GM18520 (cell line): ENCODE measurements at regions not wholly inside any gene's neighbourhood (a gene's known extent, or its start where the extent isn't known, plus 50 kb on each side); places are given as distances from the start of the nearest gene placed in this dataset.
"Not testable (repeated sequence)": the region's sequence is repeated elsewhere in the genome, so short reads cannot be mapped to it uniquely, and the experiment has no call there.

Experiments used
- ATAC-seq: cut with Tn5 transposase; IDR thresholded peaks from one replicate; pipeline ENCODE4 v1.9.1; 2021; ENCODE audit not compliant: unreplicated experiment

DNA sequence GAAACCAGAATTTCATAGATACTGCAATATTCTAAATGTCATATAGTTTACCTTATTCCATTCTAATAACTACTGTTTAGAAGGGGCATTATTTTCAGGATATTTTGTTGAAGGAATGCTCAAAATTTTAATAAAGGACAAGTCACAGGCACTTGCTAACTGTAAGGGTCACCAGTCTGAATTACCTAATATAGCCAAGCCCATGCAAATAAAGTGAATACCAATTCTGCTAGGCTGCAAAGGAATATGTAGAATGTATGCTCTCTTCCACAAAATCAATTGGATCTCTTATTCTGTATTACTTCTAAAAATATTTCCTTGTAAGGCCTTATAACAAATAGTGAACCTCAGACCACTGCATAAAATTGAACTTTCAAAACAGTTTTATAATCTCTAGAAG, 52.3 kb upstream of the FAT4 start:
- ATAC-seq, result no peak

DNA sequence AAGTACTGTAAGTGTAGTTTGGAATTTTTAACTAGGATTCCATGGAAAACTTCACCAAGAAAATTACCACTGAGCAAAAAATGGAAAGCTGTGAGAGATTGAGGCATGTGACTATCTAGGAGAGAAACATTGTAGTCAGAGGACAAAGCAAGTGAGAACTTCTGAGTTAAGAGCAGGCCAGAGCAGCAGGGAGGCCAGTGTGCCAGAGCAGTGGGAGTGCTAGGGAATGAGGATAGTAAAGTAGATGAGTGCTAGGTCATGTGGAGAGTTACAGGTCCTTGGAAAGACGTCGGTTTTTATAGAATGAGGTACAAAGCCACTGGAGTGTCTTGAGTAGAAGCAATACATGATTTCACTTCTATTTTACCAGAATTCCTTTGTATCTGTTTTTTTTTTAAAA, 52.7 kb upstream of the FAT4 start:
- no peak for ATAC-seq

DNA sequence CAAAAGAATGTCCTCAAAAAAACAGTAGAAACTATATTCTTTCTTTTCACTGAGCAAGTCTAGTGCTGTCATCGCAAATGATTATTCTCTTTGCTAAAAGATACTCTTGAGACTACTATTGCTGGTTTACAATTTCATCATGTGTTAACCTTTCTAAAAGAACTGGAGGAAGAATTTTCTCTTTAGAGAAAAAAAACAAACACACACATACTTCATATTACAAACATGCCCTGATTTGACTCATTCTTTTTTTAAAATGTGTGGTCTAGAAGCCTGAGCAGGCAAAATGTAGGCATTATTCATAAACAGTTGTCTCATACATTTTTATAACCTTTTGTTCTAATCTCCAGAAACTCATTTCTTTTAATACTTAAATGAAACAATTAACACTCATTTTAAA, 60.6 kb upstream of the FAT4 start:
- ATAC-seq, result no peak

DNA sequence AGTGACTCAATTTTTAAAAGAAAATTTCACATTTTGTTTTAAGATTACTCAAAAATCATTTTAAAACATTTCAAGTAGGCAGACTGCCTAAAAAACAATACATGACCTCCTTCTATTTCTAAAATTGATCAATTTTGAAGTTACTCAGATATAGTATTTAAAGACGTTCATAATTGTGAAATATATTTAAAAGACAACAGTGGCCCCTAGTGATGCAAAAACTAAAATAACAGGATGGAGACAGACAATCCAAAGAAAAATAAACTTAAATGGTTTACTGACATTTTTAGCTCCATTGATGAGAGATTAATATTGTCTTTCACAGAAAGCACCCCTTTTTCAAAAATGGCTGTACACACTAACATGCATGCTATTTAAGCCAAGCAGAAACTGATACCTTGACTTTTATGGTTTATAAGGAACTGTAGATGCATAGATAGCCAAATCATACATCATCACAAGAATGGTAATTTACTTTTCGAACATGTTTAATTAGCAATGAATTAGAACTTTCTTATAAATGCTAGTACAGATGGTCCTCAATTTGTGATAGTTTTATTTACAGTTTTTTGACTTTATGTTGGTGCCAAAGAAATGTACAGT, 69.8 kb upstream of the FAT4 start:
- no peak for ATAC-seq

DNA sequence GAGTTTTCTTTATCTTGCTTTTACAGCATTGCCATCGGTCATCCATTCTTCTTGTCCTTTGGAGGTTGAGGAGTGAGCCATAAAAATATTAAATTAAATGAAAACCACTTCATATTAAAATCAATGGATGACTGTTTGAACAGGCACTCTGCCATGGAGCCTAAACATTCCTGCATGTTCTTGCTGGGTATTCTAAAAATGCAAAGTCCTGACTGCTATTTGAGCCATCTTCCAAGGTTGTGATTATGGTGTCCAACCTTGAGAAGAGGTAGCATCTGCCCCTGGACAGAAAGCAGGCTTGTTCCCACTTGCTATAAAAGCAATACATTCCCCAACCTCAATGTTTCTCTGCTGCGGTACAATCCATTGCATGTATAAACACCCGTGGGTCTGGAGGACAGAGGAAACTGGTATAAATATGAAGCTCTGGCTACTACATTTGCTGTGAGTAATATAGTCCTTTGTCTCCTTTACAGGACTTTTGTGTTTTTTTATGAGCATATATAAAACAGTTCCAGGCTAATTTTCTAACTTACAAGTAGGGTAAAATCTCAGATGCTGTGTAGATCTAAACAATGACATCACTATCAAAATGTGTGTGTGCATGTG, 70.9 kb upstream of the FAT4 start:
- no peak for ATAC-seq

DNA sequence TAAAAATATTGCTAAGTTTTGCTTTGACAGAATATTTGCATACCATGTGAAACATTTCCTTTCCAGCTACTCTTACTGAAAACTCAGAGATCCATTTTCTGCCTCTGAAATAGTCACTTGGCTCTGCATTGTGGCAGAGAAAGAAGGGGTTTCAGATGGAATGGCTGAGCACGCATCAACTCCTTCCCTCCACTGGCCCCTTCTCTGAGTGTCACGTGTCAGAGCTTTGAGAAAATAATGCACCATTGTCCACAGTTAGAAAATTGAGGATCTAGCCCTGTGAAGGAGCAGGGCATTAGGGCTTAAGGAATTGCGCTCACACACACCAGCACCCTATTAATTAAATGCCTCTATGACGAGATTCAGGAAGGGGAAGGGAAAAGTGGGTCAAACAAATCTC, 78.8 kb upstream of the FAT4 start:
- ATAC-seq, result no peak

DNA sequence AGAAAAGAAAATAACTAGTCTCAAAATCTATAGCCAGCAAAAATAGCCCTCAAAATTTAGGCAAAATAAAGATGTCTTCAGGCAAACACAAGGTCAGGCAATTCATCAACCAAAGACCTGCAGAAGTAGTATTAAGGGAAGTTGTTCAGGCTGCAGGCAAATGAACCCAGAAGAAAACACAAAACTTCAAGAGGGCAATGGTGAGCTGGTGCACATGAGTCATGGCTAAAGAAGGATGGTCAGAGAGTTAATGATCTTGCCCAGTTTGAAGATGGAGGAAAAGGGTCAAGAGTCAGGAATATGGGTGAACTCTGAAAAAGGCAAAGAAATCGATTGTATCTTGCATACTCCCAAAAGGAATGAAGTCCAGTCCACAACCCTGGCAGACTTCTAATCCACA, 83.1 kb upstream of the FAT4 start:
- no peak for ATAC-seq

DNA sequence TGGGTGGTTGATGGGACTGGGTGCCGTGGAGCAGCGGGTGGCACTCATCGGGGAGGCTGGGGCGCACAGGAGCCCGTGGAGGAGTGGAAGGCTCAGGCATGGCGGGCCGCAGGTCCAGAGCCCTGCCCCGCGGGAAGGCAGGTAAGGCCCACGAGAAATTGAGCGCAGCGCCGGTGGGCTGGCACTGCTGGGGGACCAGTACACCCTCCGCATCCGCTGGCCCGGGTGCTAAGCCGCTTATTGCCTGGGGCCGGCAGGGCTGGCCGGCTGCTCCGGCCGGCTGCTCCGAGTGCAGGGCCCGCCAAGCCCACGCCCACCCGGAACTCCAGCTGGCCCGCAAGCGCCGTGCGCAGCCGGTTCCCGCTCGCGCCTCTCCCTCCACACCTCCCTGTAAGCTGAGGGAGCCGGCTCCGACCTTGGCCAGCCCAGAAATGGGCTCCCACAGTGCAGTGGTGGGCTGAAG, 85.1 kb upstream of the FAT4 start:
- no peak for ATAC-seq

DNA sequence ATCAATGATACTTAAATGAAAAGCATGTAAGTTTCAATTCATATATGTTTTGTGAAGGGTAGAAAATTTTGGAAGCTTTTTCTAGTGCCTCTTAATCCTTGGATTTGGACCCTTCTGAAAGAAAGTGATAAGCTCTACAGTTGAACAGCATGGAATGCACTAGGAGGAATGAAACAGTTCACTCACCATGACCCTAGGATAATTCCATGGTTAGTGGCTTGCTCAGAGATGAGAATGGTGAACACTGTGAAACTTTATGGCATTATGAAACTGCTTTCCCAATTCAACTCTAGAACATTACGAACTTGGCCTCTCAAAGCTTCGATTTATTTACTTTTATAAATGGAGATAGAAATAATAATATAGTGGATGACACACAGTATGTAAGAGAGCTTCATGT, 88.9 kb upstream of the FAT4 start:
- no peak for ATAC-seq

DNA sequence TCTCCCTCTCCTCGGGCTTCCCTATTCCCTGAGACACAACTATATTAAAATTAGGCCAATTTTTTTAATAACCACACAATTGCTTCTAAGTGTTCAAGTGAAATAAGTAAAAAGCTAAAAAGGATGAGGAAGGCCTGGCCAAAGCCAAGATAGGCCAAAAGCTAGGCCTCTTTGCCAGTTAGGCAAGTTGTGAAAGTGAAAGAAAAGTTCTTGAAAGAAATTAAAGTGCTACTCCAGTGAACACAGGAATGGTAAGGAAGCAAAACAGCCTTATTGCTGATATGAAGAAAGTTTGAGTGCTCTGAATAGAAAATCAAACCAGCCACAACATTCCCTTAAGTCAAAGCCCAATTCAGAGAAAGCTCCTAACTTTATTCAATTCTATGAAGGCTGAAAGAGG, 114.2 kb upstream of the FAT4 start:
- no peak for ATAC-seq

DNA sequence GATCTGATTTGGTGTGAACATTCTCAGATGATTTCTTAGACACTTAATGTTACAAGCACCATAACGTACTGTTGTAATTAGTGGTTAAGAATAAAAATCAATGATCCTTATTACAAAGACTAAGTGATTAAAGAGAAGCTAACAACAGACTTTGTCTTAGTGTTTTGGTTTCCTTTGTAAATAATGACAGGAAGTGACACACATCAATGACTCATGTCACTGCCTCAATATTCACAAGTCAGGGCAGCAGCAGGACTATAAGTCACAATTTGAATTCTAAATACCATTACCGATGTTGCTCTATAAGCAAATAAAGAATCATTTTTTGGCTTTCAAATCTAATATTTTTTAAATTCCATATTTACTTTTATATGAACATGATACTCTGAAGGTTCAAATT, 115.8 kb upstream of the FAT4 start:
- no peak for ATAC-seq

DNA sequence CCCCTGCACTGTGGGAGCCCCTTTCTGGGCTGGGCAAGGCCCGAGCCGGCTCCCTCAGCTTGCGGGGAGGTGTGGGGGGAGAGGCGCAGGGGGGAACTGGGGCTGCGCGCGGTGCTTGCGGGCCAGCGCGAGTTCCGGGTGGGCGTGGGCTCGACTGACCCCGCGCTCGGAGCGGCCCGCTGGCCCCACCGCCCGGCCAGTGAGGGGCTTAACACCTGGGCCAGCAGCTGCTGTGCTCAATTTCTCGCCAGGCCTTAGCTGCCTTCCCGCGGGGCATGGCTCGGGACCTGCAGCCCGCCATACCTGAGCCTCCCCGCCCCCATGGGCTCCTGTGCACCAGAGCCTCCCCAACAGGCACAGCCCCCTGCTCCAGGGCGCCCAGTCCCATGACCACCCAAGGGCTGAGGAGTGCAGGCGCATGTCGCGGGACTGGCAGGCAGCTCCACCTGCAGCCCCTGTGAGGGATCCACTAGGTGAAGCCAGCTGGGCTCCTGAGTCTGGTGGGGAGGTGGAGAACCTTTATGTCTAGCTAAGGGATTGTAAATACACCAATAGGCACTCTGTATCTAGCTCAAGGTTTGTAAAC, 122.8 kb upstream of the FAT4 start:
- ATAC-seq, result not testable (repeated sequence)

DNA sequence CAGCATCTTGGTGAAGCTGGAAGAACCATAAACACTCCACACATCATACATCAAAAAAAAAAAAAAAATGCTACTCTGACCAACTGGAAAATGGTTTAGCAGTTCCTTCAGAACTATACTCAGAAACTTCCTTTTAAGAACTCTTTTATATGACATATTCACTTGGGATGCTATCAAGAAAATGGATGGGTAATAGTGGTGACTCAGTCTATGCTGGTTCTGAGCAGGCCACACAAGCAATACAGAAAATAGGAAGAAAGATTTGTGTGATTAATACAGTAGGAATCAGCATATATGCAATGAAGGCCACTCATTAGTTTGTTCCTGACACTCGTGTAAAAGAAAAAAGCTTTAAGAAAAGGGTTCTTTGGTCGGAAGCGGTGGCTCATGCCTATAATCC, 123.5 kb upstream of the FAT4 start:
- no peak for ATAC-seq

DNA sequence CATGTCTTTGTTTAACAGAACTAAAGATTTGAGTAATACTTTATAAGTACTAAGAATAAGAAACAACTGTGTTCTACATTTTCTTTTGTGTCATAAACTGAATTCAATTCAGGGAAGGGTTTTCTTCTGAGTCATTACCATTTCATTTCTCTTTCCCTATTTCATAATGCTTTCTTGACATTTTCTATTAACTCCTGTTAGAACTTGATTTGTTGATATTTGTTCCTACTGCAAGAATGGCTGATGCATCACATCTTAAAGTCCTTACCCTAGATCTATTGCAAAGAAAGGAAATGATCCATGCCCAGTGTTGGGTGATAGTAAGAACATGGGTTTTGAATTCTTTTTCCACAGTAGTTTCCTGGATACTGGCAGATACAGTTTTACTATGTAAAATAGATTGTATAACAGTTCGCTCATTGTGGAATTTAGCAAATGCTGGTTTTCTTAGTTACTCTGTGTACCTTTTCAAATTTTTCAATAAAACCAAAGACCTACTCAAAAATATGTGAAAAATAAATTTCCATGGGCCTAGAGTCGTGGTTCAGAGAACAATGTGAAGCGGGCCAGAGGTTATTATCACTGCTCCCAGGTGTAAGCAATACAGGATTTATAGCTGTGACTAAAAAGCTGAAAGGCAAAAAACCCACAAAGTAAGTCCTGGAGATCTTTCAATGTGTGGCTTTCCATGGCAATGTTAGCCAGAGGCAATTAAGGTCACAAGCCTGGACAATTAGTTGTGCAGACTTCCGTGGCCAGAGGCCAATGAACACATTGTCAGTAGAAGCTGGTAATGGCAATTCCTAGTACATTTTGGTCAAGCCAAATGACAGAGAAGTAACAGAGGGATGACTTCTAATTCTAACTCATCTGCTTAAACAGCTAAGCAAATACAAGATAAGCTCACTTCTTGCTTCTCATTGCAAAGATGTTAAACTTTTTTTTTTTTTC, 127.3 kb upstream of the FAT4 start:
- ATAC-seq, result no peak

DNA sequence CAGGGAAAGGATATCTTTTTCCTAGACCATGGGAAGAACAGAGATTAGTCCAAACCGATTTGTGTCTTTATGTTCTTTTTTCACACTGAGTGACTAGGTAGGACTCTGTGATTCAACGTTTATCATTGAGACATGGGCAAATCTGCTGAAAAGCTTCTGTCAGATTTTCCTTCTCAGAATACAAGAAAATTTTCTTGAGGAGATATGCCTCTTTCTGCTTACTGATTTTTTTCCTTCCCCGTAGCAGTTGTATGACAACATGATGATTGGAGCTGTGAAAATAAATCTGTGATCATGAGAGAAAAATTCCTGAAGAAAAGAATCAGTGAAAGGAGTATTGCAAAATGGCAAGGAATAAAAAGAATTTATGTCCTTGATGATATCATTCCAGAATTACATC, 130.6 kb upstream of the FAT4 start:
- no peak for ATAC-seq

DNA sequence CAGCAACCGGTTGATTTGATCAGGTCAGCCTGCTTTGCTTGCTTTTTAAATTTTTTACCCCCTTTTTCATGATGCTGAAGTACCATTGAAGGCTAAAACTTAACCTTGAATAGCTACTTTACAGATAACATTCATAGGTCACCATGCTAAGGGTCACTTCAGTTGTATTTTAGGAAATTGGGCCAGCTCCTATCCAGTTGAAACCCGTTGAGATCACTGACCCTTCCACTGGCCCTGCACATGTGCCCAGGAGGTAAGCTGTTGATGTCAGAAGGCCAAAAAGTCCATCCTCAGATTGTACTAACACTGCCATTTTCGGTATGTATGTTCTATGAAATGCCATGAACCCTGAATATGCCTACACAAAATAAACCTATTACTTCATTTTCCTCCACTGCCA, 133.0 kb upstream of the FAT4 start:
- no peak for ATAC-seq

DNA sequence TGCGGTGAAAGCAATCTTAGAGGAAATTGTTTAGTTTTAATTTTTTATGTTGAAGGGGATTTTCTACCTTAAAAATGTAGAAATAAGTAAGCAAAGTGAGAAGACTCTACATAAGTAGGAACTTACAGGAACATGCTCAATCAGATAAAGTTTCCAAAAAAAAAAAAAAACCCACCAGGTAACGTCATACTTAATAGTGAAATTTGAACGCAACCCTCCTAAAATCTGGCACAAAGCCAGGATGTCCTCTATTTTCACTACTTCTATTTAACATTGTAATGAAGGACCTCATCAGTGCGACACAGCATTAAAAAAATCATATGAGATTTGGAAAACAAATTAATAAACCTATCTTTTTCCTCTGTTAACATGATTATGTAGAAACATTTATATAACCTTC, 135.0 kb upstream of the FAT4 start:
- no peak for ATAC-seq

DNA sequence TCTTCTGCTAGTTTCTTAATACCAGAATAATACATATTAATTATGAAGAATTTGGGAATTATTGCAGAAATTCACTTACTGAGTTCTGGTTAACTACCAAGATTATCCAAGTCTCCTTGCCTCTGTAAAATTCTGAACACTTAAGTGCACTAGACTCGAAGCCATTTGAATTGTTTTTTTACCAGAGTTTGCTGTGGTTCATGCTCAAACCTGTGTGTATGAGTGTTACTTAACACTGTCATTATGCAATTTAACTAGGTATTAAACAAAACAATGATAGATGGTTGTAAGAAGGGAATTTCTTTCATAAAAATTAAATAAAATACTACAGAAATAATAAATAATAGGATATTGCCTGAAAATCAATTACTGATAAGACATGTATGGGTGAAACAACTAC, 145.6 kb upstream of the FAT4 start:
- ATAC-seq, result no peak

DNA sequence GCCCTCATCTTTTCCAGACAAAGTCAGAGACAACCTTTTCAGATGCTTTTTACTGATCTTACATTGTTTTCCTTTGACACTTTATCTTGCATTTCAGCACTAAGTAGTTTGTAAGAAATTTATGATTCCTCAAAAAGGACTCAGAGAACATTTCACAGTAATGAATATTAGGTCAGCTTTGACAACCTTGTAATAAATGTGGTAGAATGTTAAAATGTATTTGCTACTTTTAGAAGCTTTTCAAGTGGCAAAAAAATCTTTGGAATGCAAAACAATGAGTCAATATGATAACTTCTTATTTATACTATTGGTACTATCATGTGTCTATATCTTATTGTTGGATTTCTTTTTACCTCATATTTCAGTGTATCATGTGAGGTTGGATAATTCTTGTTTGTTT, 146.2 kb upstream of the FAT4 start:
- ATAC-seq, result no peak

DNA sequence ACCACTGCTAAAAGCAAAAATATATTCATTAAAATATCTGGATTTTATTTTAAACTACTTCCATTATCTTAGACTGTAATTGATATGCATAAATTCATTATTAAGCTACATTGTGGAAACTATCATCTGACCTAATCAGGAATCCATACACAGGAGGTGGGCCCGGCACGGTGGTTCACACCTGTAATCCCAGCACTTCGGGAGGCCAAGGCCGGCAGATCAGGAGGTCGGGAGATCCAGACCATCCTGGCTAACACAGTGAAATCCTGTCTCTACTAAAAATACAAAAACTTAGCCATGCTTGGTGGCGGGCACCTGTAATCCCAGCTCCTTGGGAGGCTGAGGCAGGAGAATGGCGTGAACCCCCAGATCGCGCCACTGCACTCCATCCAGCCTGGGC, 148.7 kb upstream of the FAT4 start:
- not testable (repeated sequence) for ATAC-seq

DNA sequence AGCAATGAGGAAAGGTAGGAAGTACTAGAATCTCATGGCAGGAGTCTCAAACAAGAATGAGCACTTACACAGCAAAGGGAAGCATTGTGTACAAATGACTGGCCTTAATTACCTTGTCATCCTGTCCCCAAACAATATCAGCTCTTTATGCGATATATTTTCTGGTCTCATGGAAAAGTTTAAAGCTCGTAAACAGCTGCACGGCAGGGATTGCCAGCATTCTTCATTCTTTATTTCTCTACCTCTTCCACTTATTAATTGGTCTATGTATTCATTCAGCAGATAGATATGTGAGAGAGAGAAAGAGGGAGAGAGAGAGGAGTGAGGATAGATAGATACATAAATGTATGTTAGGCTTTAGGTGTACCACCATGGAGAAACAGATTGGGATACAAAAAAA, 155.8 kb upstream of the FAT4 start:
- no peak for ATAC-seq

DNA sequence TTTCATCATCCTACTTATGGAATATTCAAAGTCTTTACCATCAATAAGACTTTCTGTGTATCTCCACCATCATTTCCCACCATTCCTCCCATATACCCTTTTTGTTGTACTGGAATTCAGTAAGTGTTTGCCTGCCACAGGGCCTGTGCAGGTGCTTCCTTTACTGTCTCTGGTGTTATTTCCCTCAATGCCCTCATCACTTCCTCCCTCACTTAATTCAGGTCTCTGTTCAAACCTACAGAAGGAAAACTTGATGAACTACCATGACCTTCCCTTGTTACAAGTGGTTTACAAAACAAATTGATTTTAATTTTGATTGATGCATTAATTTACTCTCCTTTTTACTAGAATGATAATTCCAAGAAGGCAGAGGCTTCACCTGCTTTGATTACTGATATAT, 159.5 kb upstream of the FAT4 start:
- no peak for ATAC-seq
